Cardiac fibroblast (primary cell): ENCODE measurements at regions not wholly inside any gene's neighbourhood (a gene's known extent, or its start where the extent isn't known, plus 50 kb on each side); places are given as distances from the start of the nearest gene placed in this dataset.

Source experiments
- DNase-seq, 2 donors: peaks; one replicate each; pipeline versions ENCODE4 v3.0.0 to v3.0.0-alpha.2; 2010; ENCODE audit warnings: low read depth in 2 of 2
- H3K4me3 ChIP-seq, 2 donors: replicated peaks in 1 of 2; 1 replicate in 1 of 2; 2 replicates in 1 of 2; pipeline ENCODE4 v1.5.1; 2011; ENCODE audit warnings: low read depth in 2 of 2, low read length in 2 of 2, mild to moderate bottlenecking in 2 of 2, moderate library complexity in 1 of 2
- CTCF ChIP-seq: IDR thresholded peaks from one replicate; pipeline ENCODE4 v1.5.1; 2011; ENCODE audit warnings: low read depth, mild to moderate bottlenecking, low read length, inconsistent platforms

GRCh38 chr13:76160506-76160905 lies 524.4 kb downstream of the LMO7 start:
- no peak for DNase-seq
- H3K4me3 ChIP-seq, result no peak overlapping the region
- TF ChIP-seq CTCF, result no peak

GRCh38 chr13:76157926-76158325 lies 521.8 kb downstream of the LMO7 start:
- no peak for DNase-seq
- no peak overlapping the region for H3K4me3 ChIP-seq
- no peak for TF ChIP-seq CTCF

GRCh38 chr13:76153239-76153638 lies 517.1 kb downstream of the LMO7 start:
- DNase-seq, result no peak
- no peak overlapping the region for H3K4me3 ChIP-seq
- TF ChIP-seq CTCF, result no peak

GRCh38 chr13:76148926-76149325 lies 512.8 kb downstream of the LMO7 start:
- DNase-seq, result peak; percentile 11 to 56

GRCh38 chr13:76148374-76148773 lies 512.2 kb downstream of the LMO7 start:
- no peak overlapping the region for H3K4me3 ChIP-seq
- no peak for TF ChIP-seq CTCF
- DNase-seq, result no peak

More at GRCh38 chr13:76148926-76149325, 512.8 kb downstream of the LMO7 start:
- no peak for TF ChIP-seq CTCF
- H3K4me3 ChIP-seq, result no peak overlapping the region

GRCh38 chr13:76132532-76132931 lies 496.4 kb downstream of the LMO7 start:
- no peak for TF ChIP-seq CTCF
- H3K4me3 ChIP-seq, result no peak overlapping the region
- no peak for DNase-seq

GRCh38 chr13:76131551-76131950 lies 495.4 kb downstream of the LMO7 start:
- no peak overlapping the region for H3K4me3 ChIP-seq
- TF ChIP-seq CTCF, result no peak
- no peak for DNase-seq
